ENCODE measurements at regions not wholly inside any gene's neighbourhood (a gene's known extent, or its start where the extent isn't known, plus 50 kb on each side); places are given as distances from the start of the nearest gene placed in this dataset.

- no peak for DNase-seq (ENCODE audit: low read depth in 2 of 3, low spot score in 1 of 3)
Measured at GRCh38 chr4:108219998-108220397, 51.3 kb upstream of the LEF1 start.
